SK-N-SH (cell line): ENCODE measurements at regions not wholly inside any gene's neighbourhood (a gene's known extent, or its start where the extent isn't known, plus 50 kb on each side); places are given as distances from the start of the nearest gene placed in this dataset.

Source experiments
- CTCF ChIA-PET: fragments of 300-600, 350-600 bp; formaldehyde crosslinking; extraction: SDS; loops from one replicate; lab custom pipeline; 2021; lab: Yijun Ruan, JAX
- POLR2A ChIA-PET: fragments of 350-600 bp; sonication (Branson Sonifier 250); formaldehyde crosslinking; extraction: SDS; loops from one replicate; lab custom pipeline; 2020; ENCODE audit warnings: antibody characterized with exemption, inconsistent platforms; lab: Yijun Ruan, JAX
- DNase-seq: peaks from one replicate; pipeline ENCODE4 v3.0.0; 2012
- H2AFZ ChIP-seq: fragments of 200-600 bp; sonication (generic); 2 replicates; pipeline ENCODE4 v1.8.1; 2016; ENCODE audit warnings: antibody characterized with exemption, mild to moderate bottlenecking, low read depth
- H3F3A ChIP-seq: fragments of 200-600 bp; sonication (generic); replicated peaks from 2 replicates; pipeline ENCODE3; 2016; ENCODE audit warnings: antibody characterized with exemption, mild to moderate bottlenecking; ENCODE audit not compliant: insufficient read depth
- H3K27ac ChIP-seq, 2 experiments: fragments of 200-500 bp in 1 of 2; fragments of 200-600 bp in 1 of 2; sonication (Bioruptor generic) in 1 of 2; sonication (generic), shearing (Covaris generic) in 1 of 2; 2 replicates each; pipeline versions ENCODE4 v1.5.1 to v1.6.1; 2014 to 2016; ENCODE audit warnings: low read depth in 2 of 2, inconsistent platforms in 1 of 2, low read length in 1 of 2, mild to moderate bottlenecking in 1 of 2, mixed read lengths in 1 of 2
- H3K27me3 ChIP-seq: fragments of 200-600 bp; sonication (generic), shearing (Covaris generic); 2 replicates; pipeline ENCODE4 v1.6.1; 2016; ENCODE audit warnings: mixed run types; ENCODE audit not compliant: insufficient read depth
- H3K36me3 ChIP-seq, 2 experiments: fragments of 200-500 bp in 1 of 2; fragments of 200-600 bp in 1 of 2; sonication (Bioruptor generic) in 1 of 2; sonication (generic) in 1 of 2; replicated peaks in 1 of 2; 2 replicates each; pipeline versions ENCODE3 to v1.5.1; 2014 to 2016; ENCODE audit warnings: low read length in 1 of 2, mild to moderate bottlenecking in 1 of 2; ENCODE audit not compliant: insufficient read depth in 2 of 2, control insufficient read depth in 1 of 2
- H3K4me1 ChIP-seq, 2 experiments: fragments of 200-500 bp in 1 of 2; fragments of 200-600 bp in 1 of 2; sonication (Bioruptor generic) in 1 of 2; sonication (generic), shearing (Covaris generic) in 1 of 2; 2 replicates each; pipeline versions ENCODE4 v1.5.1 to v1.6.1; 2014 to 2016; ENCODE audit warnings: low read depth in 1 of 2, low read length in 1 of 2, mixed run types in 1 of 2; ENCODE audit not compliant: insufficient read depth in 2 of 2, control insufficient read depth in 1 of 2
- H3K4me2 ChIP-seq: fragments of 200-600 bp; sonication (generic), shearing (Covaris generic); 2 replicates; pipeline ENCODE4 v1.6.1; 2017; ENCODE audit warnings: mixed run types
- H3K4me3 ChIP-seq, 2 experiments: fragments of 200-500 bp in 1 of 2; fragments of 200-600 bp in 1 of 2; sonication (Bioruptor generic) in 1 of 2; sonication (generic), shearing (Covaris generic) in 1 of 2; 2 replicates each; pipeline versions ENCODE4 v1.5.1 to v1.8.1; 2014 to 2016; ENCODE audit warnings: low read depth in 2 of 2, inconsistent platforms in 1 of 2, low read length in 1 of 2, mild to moderate bottlenecking in 1 of 2, mixed read lengths in 1 of 2, moderate library complexity in 1 of 2
- H3K79me2 ChIP-seq: fragments of 200-600 bp; sonication (generic); 2 replicates; pipeline ENCODE4 v1.8.1; 2017; ENCODE audit warnings: mild to moderate bottlenecking; ENCODE audit not compliant: insufficient read depth
- H3K9ac ChIP-seq: fragments of 200-600 bp; sonication (generic); 2 replicates; pipeline ENCODE4 v1.6.1; 2017; ENCODE audit warnings: mixed run types
- H3K9me2 ChIP-seq: fragments of 200-600 bp; sonication (generic); 2 replicates; pipeline ENCODE4 v1.6.1; 2017; ENCODE audit warnings: mixed run types
- H3K9me3 ChIP-seq: fragments of 200-600 bp; sonication (generic); 2 replicates; pipeline ENCODE4 v1.6.1; 2017; ENCODE audit warnings: mixed run types, mild to moderate bottlenecking, moderate library complexity
- H4K20me1 ChIP-seq: fragments of 200-600 bp; sonication (generic); 2 replicates; pipeline ENCODE4 v1.6.1; 2017; ENCODE audit warnings: mild to moderate bottlenecking, mixed run types; ENCODE audit not compliant: insufficient read depth
- CHD2 ChIP-seq: fragments of 150-350 bp; IDR thresholded peaks from 2 replicates; pipeline ENCODE4 v1.6.1; 2018; ENCODE audit warnings: low read length; ENCODE audit not compliant: partially characterized antibody
- GABPA ChIP-seq: IDR thresholded peaks from 2 replicates; pipeline ENCODE4 v1.4.0; 2012; ENCODE audit warnings: low read depth, mild to moderate bottlenecking
- GATA2 ChIP-seq: sonication (generic); formaldehyde crosslinking; IDR thresholded peaks from 2 replicates; pipeline ENCODE4 v1.5.0; 2020; ENCODE audit warnings: mild to moderate bottlenecking, missing genetic modification reagents
- JUND ChIP-seq: IDR thresholded peaks from 2 replicates; pipeline ENCODE4 v1.4.0; 2012
- MEF2A ChIP-seq: IDR thresholded peaks from 2 replicates; pipeline ENCODE4 v1.4.0; 2012; ENCODE audit warnings: low read depth, borderline replicate concordance
- NFIC ChIP-seq: IDR thresholded peaks from 2 replicates; pipeline ENCODE4 v1.4.0; 2012; ENCODE audit warnings: borderline replicate concordance
- RCOR1 ChIP-seq: fragments of 150-350 bp; IDR thresholded peaks from 2 replicates; pipeline ENCODE4 v1.6.1; 2017; ENCODE audit warnings: antibody characterized with exemption, low read length
- TCF12 ChIP-seq: IDR thresholded peaks from 2 replicates; pipeline ENCODE4 v1.4.0; 2012
- TEAD4 ChIP-seq: IDR thresholded peaks from 2 replicates; pipeline ENCODE4 v1.4.0; 2012; ENCODE audit warnings: mild to moderate bottlenecking, borderline replicate concordance; ENCODE audit not compliant: insufficient read depth
- YY1 ChIP-seq: IDR thresholded peaks from 2 replicates; pipeline ENCODE4 v1.4.0; 2012; ENCODE audit warnings: low read depth, mild to moderate bottlenecking
- WGBS: methylation state at CpG from one replicate; pipeline ENCODE4 v1.1.6; 2017; ENCODE audit warnings: low lambda C conversion rate; 5-methylcytosine and 5-hydroxymethylcytosine counted together
- TF ChIP-seq, protein P1 (sequence below): IDR thresholded peaks from 2 replicates; pipeline ENCODE4 v1.6.1; 2012; ENCODE audit warnings: mild to moderate bottlenecking, low read depth, low read length, moderate library complexity
- TF ChIP-seq, protein P2 (sequence below): fragments of 200-600 bp; sonication (generic); IDR thresholded peaks from 2 replicates; pipeline ENCODE4 v1.6.1; 2017; ENCODE audit warnings: antibody characterized with exemption, mild to moderate bottlenecking, moderate library complexity
- TF ChIP-seq, protein P3 (sequence below): IDR thresholded peaks from 2 replicates; pipeline ENCODE4; 2012
- TF ChIP-seq, protein P4 (sequence below): IDR thresholded peaks from 2 replicates; pipeline ENCODE4 v1.4.0; 2012; ENCODE audit warnings: low read depth

DNA sequence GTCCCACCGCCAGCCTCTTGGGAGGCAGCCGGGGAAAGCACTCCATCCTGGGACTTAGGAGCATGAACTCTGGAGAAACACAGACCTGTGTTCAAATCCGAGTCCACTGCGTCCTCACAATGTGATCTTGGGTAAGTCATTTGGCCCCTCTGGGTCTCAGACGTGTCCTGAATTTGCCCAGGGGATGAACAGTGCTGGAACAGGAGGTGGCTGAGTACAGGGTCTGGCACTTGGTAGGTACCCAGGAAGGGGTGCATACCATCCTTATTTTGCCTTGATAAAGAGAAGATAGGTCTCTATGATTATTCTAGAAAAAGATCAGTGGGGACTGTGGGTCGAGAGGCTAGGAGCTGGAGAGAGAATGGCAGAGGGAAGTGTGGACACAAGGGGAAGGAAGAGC, 135.7 kb downstream of the FGF18 start:
- Histone ChIP-seq H3K27me3 (no peaks in the 10 kb centered on the region), H3K4me3 (no peak overlapping the region), H3K9me2 (no peaks in the 10 kb centered on the region), H3K4me1 (no peaks in the 10 kb centered on the region), H3K79me2 (no peaks in the 10 kb centered on the region), H2AFZ (no peak overlapping the region), H3K27ac (no peak overlapping the region), H3K36me3 (no peaks in the 10 kb centered on the region), H4K20me1 (no peaks in the 10 kb centered on the region), H3F3A (no peaks in the 10 kb centered on the region), H3K9me3 (no peaks in the 10 kb centered on the region), H3K9ac (no peak overlapping the region)
- 58% methylated on average over 5 of the region's 6 CpGs for WGBS
- DNase-seq: no peak
- CTCF ChIA-PET: interaction anchor here (1.1 kb wide), 1 partner anchor 74 kb away, joined by 4 read pairs; no protein-coding TSS in a partner anchor
- no peak for TF ChIP-seq TEAD4
- TF ChIP-seq GABPA: no peak
- TF ChIP-seq, protein P1, sequence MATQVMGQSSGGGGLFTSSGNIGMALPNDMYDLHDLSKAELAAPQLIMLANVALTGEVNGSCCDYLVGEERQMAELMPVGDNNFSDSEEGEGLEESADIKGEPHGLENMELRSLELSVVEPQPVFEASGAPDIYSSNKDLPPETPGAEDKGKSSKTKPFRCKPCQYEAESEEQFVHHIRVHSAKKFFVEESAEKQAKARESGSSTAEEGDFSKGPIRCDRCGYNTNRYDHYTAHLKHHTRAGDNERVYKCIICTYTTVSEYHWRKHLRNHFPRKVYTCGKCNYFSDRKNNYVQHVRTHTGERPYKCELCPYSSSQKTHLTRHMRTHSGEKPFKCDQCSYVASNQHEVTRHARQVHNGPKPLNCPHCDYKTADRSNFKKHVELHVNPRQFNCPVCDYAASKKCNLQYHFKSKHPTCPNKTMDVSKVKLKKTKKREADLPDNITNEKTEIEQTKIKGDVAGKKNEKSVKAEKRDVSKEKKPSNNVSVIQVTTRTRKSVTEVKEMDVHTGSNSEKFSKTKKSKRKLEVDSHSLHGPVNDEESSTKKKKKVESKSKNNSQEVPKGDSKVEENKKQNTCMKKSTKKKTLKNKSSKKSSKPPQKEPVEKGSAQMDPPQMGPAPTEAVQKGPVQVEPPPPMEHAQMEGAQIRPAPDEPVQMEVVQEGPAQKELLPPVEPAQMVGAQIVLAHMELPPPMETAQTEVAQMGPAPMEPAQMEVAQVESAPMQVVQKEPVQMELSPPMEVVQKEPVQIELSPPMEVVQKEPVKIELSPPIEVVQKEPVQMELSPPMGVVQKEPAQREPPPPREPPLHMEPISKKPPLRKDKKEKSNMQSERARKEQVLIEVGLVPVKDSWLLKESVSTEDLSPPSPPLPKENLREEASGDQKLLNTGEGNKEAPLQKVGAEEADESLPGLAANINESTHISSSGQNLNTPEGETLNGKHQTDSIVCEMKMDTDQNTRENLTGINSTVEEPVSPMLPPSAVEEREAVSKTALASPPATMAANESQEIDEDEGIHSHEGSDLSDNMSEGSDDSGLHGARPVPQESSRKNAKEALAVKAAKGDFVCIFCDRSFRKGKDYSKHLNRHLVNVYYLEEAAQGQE: no peak
- TF ChIP-seq RCOR1: no peak
- no peak for TF ChIP-seq CHD2
- no peak for TF ChIP-seq GATA2 (CRISPR knock-in tag)
- TF ChIP-seq, protein P2, sequence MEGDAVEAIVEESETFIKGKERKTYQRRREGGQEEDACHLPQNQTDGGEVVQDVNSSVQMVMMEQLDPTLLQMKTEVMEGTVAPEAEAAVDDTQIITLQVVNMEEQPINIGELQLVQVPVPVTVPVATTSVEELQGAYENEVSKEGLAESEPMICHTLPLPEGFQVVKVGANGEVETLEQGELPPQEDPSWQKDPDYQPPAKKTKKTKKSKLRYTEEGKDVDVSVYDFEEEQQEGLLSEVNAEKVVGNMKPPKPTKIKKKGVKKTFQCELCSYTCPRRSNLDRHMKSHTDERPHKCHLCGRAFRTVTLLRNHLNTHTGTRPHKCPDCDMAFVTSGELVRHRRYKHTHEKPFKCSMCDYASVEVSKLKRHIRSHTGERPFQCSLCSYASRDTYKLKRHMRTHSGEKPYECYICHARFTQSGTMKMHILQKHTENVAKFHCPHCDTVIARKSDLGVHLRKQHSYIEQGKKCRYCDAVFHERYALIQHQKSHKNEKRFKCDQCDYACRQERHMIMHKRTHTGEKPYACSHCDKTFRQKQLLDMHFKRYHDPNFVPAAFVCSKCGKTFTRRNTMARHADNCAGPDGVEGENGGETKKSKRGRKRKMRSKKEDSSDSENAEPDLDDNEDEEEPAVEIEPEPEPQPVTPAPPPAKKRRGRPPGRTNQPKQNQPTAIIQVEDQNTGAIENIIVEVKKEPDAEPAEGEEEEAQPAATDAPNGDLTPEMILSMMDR: no peak
- no peak for TF ChIP-seq TCF12
- no peak for TF ChIP-seq YY1
- TF ChIP-seq MEF2A: no peak
- no peak for TF ChIP-seq JUND
- TF ChIP-seq, protein P3, sequence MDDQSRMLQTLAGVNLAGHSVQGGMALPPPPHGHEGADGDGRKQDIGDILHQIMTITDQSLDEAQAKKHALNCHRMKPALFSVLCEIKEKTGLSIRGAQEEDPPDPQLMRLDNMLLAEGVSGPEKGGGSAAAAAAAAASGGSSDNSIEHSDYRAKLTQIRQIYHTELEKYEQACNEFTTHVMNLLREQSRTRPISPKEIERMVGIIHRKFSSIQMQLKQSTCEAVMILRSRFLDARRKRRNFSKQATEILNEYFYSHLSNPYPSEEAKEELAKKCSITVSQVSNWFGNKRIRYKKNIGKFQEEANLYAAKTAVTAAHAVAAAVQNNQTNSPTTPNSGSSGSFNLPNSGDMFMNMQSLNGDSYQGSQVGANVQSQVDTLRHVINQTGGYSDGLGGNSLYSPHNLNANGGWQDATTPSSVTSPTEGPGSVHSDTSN: no peak
- TF ChIP-seq NFIC: no peak
- TF ChIP-seq, protein P4, sequence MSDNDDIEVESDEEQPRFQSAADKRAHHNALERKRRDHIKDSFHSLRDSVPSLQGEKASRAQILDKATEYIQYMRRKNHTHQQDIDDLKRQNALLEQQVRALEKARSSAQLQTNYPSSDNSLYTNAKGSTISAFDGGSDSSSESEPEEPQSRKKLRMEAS: no peak
- TF ChIP-seq, all 33 proteins: peak for 0
- no peak overlapping the region for H3K4me2 ChIP-seq
- POLR2A ChIA-PET: no interaction called here
